ACC112 (cell line): ENCODE measurements at regions not wholly inside any gene's neighbourhood (a gene's known extent, or its start where the extent isn't known, plus 50 kb on each side); places are given as distances from the start of the nearest gene placed in this dataset.
"Not testable (repeated sequence)": the region's sequence is repeated elsewhere in the genome, so short reads cannot be mapped to it uniquely, and the experiment has no call there.

ENCODE experiments used
- H2AFZ ChIP-seq: fragments of 200-600 bp; sonication (generic); one replicate; pipeline ENCODE4 v1.6.0; 2017; ENCODE audit warnings: antibody characterized with exemption, low read length; ENCODE audit not compliant: unreplicated experiment
- H3K27ac ChIP-seq: fragments of 200-600 bp; sonication (generic); 2 replicates; pipeline ENCODE4 v1.5.1; 2014; ENCODE audit warnings: low read depth, mild to moderate bottlenecking, antibody characterized with exemption, low read length, moderate library complexity
- H3K27me3 ChIP-seq: fragments of 200-600 bp; sonication (generic); 2 replicates; pipeline ENCODE4 v1.6.1; 2014; ENCODE audit warnings: mild to moderate bottlenecking, antibody characterized with exemption, low read length, moderate library complexity, mixed read lengths; ENCODE audit not compliant: insufficient read depth
- H3K36me3 ChIP-seq: fragments of 200-600 bp; sonication (generic); 2 replicates; pipeline ENCODE4 v1.6.1; 2016; ENCODE audit warnings: mild to moderate bottlenecking, antibody characterized with exemption, low read length, moderate library complexity, mixed read lengths; ENCODE audit not compliant: insufficient read depth
- H3K4me1 ChIP-seq: fragments of 200-600 bp; sonication (generic); one replicate; pipeline ENCODE4 v1.6.1; 2016; ENCODE audit warnings: low read length, mixed read lengths; ENCODE audit not compliant: insufficient read depth, unreplicated experiment, control insufficient read depth
- H3K4me3 ChIP-seq: fragments of 200-600 bp; sonication (generic); 2 replicates; pipeline ENCODE4 v1.5.1; 2014; ENCODE audit warnings: mild to moderate bottlenecking, low read depth, low read length
- H3K79me2 ChIP-seq: fragments of 200-600 bp; sonication (generic); one replicate; pipeline ENCODE4 v1.6.0; 2016; ENCODE audit warnings: low read length; ENCODE audit not compliant: control insufficient read depth, unreplicated experiment, insufficient read depth

- H3K27ac ChIP-seq: not testable (repeated sequence)
Measured at GRCh38 chr20:30497191-30497590, 760.3 kb upstream of the DEFB115 start.

GRCh38 chr20:30499123-30499522, 758.3 kb upstream of the DEFB115 start:
- no peak overlapping the region for H3K27ac ChIP-seq
- no peaks in the 10 kb centered on the region for H3K79me2 ChIP-seq
- peak overlapping the region; percentile 68; the same call in 1 of the 2 replicates for H3K4me3 ChIP-seq
- H3K4me1 ChIP-seq: peaks cover 4% of the 10 kb centered on the region
- peaks cover 30% of the 10 kb centered on the region for H3K27me3 ChIP-seq
- no peak overlapping the region for H2AFZ ChIP-seq
- no peaks in the 10 kb centered on the region for H3K36me3 ChIP-seq

More at GRCh38 chr20:30497191-30497590, 760.3 kb upstream of the DEFB115 start:
- H2AFZ ChIP-seq, H3K4me1 ChIP-seq, H3K36me3 ChIP-seq, H3K79me2 ChIP-seq, H3K4me3 ChIP-seq: not testable (repeated sequence)
- peaks cover 19% of the 10 kb centered on the region for H3K27me3 ChIP-seq

- Histone ChIP-seq H3K27me3 (peaks cover 30% of the 10 kb centered on the region), H3K4me3 (peak overlapping the region; percentile 68)
- H3K27ac ChIP-seq, H3K36me3 ChIP-seq, H2AFZ ChIP-seq, H3K79me2 ChIP-seq, H3K4me1 ChIP-seq: not testable (repeated sequence)
Measured at GRCh38 chr20:30499716-30500446, 757.6 kb upstream of the DEFB115 start.

- peak overlapping the region; percentile 68 for H3K4me3 ChIP-seq
- not testable (repeated sequence) for H3K27ac ChIP-seq
- peaks cover 30% of the 10 kb centered on the region for H3K27me3 ChIP-seq
Measured at GRCh38 chr20:30500447-30500820, 757.0 kb upstream of the DEFB115 start.

GRCh38 chr20:30500829-30501440, 756.5 kb upstream of the DEFB115 start:
- Histone ChIP-seq H3K4me3 (no peak overlapping the region), H3K4me1 (peaks cover 4% of the 10 kb centered on the region), H3K36me3 (no peaks in the 10 kb centered on the region), H2AFZ (no peak overlapping the region), H3K27ac (no peak overlapping the region), H3K79me2 (no peaks in the 10 kb centered on the region), H3K27me3 (peaks cover 30% of the 10 kb centered on the region)

More at GRCh38 chr20:30500447-30500820, 757.0 kb upstream of the DEFB115 start:
- H3K79me2 ChIP-seq, H3K4me1 ChIP-seq, H2AFZ ChIP-seq, H3K36me3 ChIP-seq: not testable (repeated sequence)

- H3K4me1 ChIP-seq: peaks cover 4% of the 10 kb centered on the region
- H3K4me3 ChIP-seq: no peak overlapping the region
- H3K36me3 ChIP-seq: no peaks in the 10 kb centered on the region
- no peak overlapping the region for H3K27ac ChIP-seq
- H3K27me3 ChIP-seq: peaks cover 30% of the 10 kb centered on the region
- peak overlapping the region; percentile 23 for H2AFZ ChIP-seq
- no peaks in the 10 kb centered on the region for H3K79me2 ChIP-seq
Measured at GRCh38 chr20:30502670-30503069, 754.8 kb upstream of the DEFB115 start.

- H3K4me1 ChIP-seq, H3K79me2 ChIP-seq, H2AFZ ChIP-seq, H3K4me3 ChIP-seq, H3K27ac ChIP-seq, H3K36me3 ChIP-seq: not testable (repeated sequence)
- H3K27me3 ChIP-seq: peaks cover 28% of the 10 kb centered on the region
Measured at GRCh38 chr20:30503204-30503603, 754.3 kb upstream of the DEFB115 start.

- Histone ChIP-seq H3K4me3 (no peak overlapping the region), H2AFZ (no peak overlapping the region), H3K79me2 (no peaks in the 10 kb centered on the region), H3K36me3 (no peaks in the 10 kb centered on the region), H3K27me3 (peaks cover 20% of the 10 kb centered on the region), H3K4me1 (peaks cover 4% of the 10 kb centered on the region), H3K27ac (no peak overlapping the region)
Measured at GRCh38 chr20:30503992-30504570, 753.4 kb upstream of the DEFB115 start.

- Histone ChIP-seq H3K4me1 (peaks cover 4% of the 10 kb centered on the region), H3K27ac (no peak overlapping the region), H3K27me3 (peaks cover 20% of the 10 kb centered on the region), H3K4me3 (no peak overlapping the region), H3K36me3 (no peaks in the 10 kb centered on the region), H2AFZ (no peak overlapping the region), H3K79me2 (no peaks in the 10 kb centered on the region)
Measured at GRCh38 chr20:30505566-30505965, 751.9 kb upstream of the DEFB115 start.

- H3K36me3 ChIP-seq: no peaks in the 10 kb centered on the region
- no peaks in the 10 kb centered on the region for H3K79me2 ChIP-seq
- H3K4me3 ChIP-seq: no peak overlapping the region
- H2AFZ ChIP-seq: no peak overlapping the region
- peaks cover 16% of the 10 kb centered on the region for H3K27me3 ChIP-seq
- peaks cover 4% of the 10 kb centered on the region for H3K4me1 ChIP-seq
- H3K27ac ChIP-seq: no peak overlapping the region
Measured at GRCh38 chr20:30506100-30506499, 751.4 kb upstream of the DEFB115 start.

- H3K27me3 ChIP-seq, H3K27ac ChIP-seq, H3K79me2 ChIP-seq, H3K4me3 ChIP-seq, H2AFZ ChIP-seq, H3K4me1 ChIP-seq, H3K36me3 ChIP-seq: not testable (repeated sequence)
Measured at GRCh38 chr20:30508382-30508781, 749.1 kb upstream of the DEFB115 start.
